GM18511 (cell line): ENCODE measurements at regions not wholly inside any gene's neighbourhood (a gene's known extent, or its start where the extent isn't known, plus 50 kb on each side); places are given as distances from the start of the nearest gene placed in this dataset.
"Not testable (repeated sequence)": the region's sequence is repeated elsewhere in the genome, so short reads cannot be mapped to it uniquely, and the experiment has no call there.

Source experiments
- ATAC-seq: cut with Tn5 transposase; IDR thresholded peaks from one replicate; pipeline ENCODE4 v1.9.1; 2021; ENCODE audit warnings: mild to moderate bottlenecking, moderate library complexity; ENCODE audit not compliant: unreplicated experiment

DNA sequence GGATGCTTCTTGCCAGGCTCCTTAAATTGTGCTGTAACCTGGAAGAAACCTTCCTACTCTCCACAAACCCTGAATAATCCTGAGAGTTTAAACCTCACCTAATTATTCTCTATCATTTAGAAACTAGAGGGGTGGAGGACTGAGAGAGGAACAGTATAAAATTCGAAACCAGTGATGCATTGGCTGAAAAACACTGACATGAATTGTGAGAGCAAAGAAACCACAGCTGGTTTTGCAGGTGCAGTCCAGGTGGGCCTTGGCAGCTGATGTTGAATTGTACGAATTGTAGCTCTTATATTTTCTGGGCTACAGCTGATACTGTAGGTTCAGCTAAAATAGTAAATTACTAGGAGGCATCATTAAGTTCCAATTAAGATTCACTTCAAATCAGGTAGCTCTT, 227.0 kb upstream of the SLITRK5 start:
- ATAC-seq = peak; percentile 84

DNA sequence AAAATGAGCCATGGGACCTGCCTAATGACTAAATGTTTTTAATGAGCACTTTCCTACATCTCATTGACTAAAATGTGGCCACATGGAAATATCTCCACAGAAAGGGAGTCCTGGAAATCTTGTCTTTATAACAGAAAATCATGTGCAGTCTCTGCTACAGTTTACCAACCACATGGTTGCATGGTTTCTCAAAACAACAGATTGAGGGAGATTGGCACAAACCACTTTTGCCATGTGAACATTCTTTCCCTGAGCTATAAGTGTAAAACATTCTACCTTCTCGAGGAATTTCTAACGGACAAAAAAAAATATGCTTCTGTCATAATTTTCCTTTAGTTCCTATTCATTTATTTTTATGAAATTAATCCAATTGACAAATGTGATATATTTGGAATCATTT, 218.9 kb upstream of the SLITRK5 start:
- ATAC-seq = no peak

DNA sequence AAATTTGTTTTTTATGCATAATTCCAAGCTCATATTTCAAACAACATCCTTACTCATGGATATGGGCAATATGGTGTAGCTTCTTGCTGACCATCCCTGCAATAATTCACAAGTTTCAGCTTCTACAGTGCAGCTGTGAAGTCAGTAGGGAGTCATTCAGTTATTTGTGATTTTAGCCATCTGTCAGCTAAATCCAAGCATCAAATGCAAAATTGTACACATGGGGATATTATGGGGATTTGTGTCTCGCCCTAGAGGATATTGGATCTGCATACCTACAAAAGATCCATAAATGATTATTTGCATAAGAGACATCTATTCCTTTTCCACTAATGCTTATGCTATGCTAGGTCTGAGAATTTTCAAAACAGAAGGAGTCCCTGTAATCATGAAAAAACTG, 217.9 kb upstream of the SLITRK5 start:
- no peak for ATAC-seq

DNA sequence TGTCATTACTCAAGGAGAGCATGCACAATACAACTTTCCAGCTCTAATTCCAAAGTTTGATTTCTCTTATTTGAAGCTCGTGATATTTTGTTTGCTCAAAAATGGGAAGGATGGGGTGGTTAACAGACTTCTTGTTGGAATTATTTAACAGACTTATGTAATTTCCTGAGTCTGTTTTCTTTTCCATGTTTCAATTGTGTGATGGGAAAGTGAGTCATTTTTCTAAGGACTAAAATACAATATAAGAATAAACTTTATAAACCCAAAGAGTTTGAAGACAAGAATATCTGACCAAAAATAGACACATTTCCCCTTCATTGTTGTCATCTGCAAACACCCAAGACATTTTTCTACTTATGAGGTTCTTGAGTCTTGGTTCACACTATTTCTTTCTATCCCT, 211.8 kb upstream of the SLITRK5 start:
- ATAC-seq = no peak

DNA sequence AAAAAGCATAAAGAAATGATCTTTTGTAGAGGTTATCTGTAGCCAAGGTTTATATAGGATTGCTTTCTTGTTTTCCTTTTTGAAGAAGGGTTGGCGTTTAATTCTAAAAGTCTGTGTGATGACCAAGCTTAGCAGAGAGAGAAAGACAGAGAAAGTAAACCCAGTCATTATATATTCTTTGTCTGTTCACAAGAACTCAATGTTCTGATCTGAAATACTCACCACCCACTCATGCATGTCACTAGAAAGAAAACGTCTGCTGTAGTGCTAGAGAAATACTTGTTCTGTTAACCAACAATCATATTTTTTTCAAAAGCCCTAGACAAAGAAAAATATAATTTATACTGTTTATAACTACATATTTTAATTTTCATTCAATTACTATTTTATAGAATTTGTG, 173.7 kb upstream of the SLITRK5 start:
- no peak for ATAC-seq

DNA sequence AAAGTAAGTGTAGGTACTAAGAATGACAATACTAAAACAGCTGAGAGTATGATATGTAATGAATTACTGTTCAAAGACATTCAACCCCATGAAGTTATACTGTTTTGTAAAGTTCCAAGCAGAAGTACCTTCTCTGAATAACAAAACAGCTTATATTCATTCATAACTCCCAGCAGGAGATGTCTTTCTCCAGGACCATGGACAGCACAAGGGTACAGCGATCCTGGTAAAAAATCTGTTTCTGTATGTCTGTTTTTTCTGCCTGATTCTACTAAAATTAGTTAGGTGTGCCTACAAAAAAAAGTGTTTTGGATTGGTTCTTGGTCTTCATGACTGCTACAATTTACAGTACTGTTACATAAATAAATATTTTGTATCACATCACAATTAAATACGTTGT, 172.5 kb upstream of the SLITRK5 start:
- no peak for ATAC-seq

DNA sequence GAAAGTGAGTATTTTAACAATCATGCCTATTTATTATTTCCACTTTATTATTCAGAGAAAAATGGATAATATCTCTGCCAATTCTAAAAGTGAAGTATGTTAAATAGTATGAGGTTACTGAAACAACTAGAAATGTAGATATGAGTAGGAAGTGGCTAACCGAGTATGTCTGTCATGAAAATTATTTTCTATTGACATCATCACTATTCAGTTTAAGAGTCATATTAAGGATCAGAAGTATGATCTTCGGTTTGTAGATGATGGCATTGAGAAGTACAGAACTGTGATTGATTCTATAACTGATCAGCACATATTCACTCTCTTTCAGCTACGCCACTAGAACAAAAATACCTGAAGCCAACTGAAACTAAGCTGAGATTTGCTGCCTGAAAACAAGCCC, 146.4 kb upstream of the SLITRK5 start:
- no peak for ATAC-seq

DNA sequence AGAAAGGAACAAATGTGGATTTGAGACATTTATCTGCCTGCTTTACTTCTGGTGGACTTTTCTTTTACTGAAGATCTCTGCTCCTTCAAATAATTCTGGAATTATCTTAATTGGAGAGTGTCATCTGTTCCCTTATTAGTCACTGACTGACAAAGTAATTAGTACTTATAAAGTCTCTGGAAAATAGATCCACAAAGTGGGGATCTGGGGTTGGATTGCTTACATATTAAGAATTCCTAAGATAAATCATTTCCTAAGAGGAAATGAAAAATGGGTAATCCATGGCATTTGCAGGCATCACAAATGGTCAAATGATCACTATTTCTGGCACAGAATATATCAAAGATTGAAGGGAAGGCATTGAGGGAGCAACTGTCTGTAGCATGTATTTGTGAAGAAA, 137.4 kb upstream of the SLITRK5 start:
- no peak for ATAC-seq

DNA sequence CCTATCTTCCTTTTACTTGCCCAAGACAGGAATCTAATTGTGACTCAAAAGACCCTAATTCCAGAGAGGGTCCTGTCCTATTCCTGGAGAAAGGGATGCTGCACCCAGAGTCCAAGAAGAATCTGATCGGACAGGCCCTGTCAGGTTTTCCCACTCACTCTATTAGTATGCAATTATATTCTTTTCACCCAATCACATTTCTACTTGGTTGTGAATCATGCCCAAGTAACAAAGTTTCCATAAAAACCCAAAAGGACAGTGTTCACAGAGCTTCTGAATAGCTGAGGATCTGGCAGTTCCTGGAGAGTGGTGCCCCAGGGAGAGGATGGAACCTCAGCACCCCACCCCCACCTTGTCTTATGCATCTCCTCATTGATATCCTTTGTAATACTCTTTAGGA, 135.3 kb upstream of the SLITRK5 start:
- no peak for ATAC-seq

DNA sequence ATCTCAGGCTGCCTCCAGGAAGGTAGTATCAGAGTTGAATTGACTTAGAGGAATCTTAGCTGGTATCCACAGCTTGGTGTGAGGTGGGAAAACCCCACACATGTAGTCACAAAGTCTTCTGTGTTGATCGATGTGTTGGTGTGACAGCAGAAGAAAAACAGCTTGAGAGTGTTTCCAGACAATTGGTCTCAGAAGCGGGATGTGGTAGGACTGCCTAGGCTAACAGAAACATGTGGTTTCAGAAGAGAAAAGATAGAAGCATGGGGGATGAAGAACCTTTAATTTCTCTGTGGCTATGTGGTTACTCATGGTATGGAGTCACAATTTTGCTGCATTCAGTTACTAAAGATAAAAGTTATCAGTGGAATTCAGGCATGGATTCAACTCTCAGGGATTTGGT, 134.7 kb upstream of the SLITRK5 start:
- ATAC-seq = peak; percentile 67

DNA sequence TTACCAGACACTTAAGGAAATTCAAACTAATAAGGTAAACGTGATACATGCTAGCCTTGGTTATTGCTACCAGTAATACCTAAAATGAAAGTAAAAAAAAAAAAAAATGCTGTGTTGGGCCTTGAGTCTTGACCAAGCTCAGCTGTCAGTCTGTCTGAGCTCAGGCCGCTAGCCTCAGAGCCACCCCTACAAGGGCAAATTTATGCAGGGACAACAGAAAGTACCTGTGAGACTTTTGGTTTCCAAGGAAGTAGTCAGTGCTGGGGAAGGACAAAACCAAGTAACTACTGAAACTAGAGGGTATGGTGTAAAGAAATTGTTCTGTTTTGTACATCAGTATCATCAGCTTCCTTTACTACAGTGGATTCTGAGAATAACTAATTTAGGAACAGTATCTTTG, 134.3 kb upstream of the SLITRK5 start:
- ATAC-seq = peak; percentile 95

DNA sequence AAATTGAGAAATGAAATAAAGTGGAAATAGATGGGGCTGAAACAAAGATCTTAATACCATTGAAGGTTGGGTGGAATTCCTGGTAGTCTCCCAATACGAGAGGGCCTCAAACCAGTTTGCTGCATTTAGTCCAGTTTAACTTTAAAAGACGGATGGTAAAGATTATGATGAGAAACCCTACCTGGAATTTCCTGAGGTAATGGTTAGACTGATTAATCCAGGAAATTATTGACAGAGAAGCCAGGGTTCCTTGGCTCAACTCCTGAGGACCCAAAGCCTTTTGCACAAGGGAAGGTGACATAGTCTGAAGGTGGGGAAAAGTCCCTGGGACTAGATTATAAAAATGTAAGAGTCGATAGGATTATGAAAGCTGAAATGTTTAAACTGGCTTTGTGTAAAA, 133.2 kb upstream of the SLITRK5 start:
- ATAC-seq = no peak

DNA sequence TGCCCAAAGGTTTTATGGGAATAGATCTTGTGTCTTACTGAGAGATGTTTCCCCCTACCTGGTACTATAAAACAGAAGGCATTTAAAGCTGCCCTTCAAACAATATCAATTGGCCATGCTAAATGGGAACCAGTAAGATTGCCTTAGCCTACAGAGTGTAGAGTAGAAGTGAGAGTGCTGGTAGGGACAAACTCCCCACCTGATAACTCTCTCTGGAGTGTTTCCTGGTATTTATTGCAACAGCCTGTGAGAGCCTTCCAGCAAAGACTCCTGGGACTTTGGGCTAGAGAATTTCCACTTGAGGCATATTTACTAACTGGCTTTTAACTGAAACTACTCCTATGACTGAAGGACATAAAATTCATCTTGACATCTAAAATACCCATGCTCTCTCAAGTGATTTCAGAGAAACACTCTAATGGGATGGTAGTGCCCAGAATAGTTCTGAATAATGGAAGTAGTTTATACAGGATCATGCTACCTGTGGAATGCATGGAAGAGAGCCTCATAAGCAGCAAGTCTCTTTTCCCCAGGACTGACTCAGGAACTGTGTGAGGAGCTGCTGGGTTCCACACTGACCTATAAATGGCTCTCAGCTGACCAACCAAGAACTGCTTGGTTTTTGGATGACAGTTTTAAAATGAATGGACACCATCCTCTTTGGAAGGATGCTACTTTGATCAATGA, 132.7 kb upstream of the SLITRK5 start:
- ATAC-seq = no peak

DNA sequence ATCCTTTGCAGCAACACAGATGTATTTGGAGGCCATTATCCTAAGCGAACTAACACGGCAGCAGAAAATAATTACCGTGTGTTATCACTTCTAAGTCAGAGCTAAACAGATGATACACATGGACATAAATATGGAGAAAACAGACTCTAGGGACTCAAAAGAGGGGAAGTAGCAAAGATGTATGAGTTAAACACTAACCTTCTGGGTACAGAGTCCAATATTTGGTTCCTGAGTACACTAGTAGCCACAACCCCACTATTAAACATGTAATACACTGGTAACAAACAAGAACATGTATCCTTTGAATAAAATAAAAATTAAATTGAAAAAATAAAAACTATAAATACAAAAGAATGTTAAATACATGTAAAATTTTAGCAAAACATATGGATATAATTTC, 118.0 kb upstream of the SLITRK5 start:
- ATAC-seq = peak; percentile 50

DNA sequence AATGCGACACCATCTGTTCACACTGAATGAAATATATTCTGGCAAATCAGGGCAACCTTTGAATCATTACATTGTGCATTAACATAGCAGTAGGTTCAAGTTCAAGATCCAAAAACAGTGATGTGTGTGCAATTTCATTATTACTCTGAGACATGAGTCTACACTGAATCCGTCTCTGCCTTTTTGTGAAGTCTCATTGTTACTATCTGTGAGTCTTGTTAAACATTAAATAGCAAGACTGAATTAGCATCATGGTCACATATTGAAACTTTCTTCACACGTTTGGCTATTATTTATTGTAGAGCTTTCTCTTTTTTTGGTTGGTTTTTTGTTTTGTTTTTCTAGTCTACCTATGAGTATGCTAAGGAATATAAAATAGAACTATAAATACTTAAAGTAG, 117.1 kb upstream of the SLITRK5 start:
- peak; percentile 74 for ATAC-seq

DNA sequence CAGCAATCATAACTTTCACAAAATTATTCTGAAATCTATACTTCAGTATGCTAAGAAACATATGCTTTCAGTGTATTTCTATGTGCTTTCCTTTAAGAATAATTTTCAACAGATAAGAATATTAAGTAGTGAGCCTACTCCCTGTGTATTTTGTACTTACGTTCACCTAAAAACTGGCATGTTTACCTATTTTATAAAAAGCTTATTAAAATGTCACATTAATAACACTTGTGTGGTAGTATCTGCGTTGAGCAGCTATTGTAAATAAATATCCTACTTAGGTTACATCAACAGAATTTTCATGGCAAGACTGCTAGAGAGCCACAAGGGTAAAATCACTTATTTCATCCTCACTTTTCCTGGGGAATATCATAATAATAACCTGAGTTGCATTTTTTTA, 113.4 kb upstream of the SLITRK5 start:
- ATAC-seq = no peak

DNA sequence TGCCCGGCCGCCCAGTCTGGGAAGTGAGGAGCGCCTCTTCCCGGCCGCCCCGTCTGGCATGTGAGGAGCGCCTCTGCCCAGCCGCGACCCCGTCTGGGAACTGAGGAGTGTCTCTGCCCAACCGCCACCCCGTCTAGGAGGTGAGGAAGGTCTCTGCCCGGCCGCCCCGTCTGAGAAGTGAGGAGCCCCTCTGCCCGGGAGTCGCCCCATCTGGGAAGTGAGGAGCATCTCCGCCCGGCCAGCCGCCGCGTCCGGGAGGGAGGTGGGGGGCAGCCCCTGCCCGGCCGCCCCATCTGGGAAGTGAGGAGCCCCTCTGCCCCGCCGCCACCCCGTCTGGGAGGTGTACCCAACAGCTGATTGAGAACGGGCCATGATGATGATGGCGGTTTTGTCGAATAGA, 109.6 kb upstream of the SLITRK5 start:
- not testable (repeated sequence) for ATAC-seq

DNA sequence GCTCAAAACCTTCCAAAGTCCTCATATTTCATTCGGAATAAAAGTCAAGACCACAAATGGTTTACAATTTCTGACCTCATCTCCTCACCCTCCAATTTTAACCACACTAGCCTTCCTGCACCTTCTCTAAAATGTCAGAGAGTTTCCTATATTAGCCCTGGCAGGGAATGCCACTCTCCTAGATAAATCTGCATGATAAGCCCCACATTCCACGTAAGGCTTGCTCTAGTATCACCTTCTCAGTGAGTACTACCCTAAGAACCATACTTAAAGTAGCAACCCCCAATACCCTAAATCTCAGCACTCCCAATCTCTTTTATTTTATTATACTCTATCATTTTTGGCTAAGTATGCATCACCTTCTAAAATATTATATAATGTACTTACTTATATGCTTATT, 100.5 kb upstream of the SLITRK5 start:
- ATAC-seq = no peak

DNA sequence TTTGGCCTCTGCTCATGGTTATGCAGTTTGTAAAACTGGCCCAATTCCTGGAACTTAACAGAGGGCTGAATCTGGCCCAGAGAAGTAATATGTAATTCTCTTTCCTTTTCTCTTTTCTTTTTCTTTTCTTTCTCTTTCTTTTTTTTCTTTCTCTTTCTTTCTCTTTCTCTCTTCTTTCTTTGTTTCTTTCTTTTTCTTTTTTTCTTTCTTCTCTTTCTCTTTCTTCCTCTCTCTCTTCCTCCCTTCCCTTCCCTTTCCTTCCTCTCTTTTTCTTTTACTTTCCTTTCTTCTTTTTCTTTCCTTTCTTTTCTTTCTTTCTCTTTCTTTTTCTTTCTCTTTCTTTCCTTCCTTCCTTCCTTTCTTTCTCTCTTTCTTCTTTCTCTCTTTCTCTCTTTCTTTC, 88.8 kb upstream of the SLITRK5 start:
- no peak for ATAC-seq

DNA sequence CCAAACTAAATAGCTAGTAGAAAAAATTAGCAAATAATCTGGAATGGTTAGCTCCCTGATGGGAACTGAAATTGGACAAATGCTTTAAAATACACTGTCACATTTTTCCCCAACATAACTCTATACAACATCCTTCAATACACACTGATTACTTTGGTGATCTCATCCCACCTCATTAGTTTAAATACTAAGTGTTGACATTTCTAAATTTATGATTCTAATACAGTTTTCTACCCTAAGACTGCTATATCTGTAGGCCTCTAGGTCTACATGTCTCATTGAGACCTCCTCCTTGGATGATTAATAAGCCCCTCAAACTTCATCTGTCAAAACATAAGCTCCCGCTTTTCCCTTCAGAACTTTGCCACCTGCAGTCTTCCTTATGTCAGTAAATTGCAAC, 80.7 kb upstream of the SLITRK5 start:
- no peak for ATAC-seq

DNA sequence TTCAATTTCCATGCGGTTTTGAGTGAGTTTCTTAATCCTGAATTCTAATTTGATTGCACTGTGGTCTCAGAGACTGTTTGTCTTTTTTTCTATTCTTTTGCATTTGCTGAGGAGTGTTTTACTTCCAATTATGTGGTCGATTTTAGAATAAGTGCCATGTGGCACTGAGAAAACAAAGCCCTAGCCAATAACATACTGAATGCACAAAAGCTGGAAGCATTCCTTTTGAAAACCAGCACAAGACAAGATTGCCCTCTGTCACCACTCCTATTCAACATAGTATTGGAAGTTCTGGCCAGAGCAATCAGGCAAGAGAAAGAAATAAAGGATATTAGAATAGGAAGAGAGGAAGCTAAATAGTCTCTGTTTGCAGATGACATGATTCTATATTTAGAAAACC, 66.7 kb upstream of the SLITRK5 start:
- not testable (repeated sequence) for ATAC-seq

DNA sequence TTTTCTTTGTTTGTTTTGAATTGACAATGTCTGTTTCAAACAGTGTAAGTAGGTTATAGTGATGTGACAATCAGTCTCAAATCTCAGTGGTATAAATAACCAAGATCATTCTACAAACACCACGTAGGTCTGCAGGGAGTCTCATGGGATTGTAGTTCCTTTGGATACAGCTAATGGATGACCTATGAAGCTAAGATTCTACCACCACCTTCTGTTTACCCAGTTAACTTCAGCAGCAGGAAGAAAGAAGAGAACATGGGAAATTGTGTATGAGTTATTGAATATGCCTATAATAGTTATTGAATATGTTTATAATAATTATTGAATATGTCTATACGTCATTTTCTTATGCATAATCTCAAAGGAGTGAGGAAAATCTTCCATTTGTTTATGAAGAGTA, 63.9 kb upstream of the SLITRK5 start:
- no peak for ATAC-seq

DNA sequence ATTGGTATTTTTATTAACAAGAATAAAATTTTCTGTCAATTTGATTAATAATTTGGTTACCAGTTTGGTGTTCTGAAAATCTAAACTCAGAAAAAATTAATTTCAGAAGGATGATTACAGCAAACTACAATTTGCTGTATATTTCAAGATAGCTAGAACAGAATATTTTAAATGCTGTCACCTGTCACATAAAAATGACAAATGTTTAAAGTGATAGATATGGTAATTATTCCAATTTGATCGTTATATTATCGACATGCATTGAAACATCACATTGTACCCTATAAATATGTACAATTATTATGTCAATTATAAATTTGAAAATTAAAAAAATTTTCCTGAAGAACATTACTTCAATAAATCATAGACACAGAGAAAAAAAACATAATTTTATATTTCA, 56.9 kb upstream of the SLITRK5 start:
- ATAC-seq = no peak
